ENCODE measurements at regions not wholly inside any gene's neighbourhood (a gene's known extent, or its start where the extent isn't known, plus 50 kb on each side); places are given as distances from the start of the nearest gene placed in this dataset.

- H3K9me3 ChIP-seq, result no peaks in the 10 kb centered on the region
- no peak overlapping the region for H3K27ac ChIP-seq
- TF ChIP-seq POLR2AphosphoS5 (IDR thresholded peaks at IDR 0.05) (no peak), POLR2A (IDR thresholded peaks at IDR 0.05) (no peak), CTCF (IDR thresholded peaks at IDR 0.05 in 8 of 11, conservative IDR thresholded peaks at IDR 0.05 in 3 of 11) (no peak)
- no peak overlapping the region for H3K4me3 ChIP-seq
- WGBS, 5 donors, result 81 to 95% (median 89%) methylated on average over 1 of the region's 1 CpG
- H3K36me3 ChIP-seq, result no peaks in the 10 kb centered on the region
- intact Hi-C loops (cut with DNase I; ENCODE audit: low total_unique reads), result no loop called here
- no peaks in the 10 kb centered on the region for H3K4me1 ChIP-seq
- DNase-seq, result no peak
- H3K27me3 ChIP-seq (replicated peaks in 1 of 7), result no peaks in the 10 kb centered on the region
Measured at GRCh38 chr12:126534942-126535341, 1469.7 kb downstream of the AACS start.

DNA sequence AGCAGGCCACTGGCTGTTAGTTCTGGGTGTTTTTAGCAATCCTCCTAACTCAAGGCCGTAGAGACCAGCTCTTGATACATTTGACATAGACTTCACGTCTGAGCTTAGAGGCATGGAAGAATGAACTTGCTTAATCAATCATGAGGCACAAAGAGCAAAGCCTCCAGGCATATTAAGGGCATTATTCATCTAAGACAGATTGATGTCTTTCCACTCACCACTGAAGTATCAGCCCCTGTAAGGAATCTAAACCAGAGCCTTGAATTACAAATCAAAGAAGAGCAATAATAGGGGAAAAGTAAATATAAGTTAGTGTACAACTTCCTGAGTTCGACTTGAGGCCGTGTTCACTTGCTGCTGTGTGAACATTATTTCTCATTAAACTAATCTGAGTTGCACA lies 1470.7 kb downstream of the AACS start:
- WGBS, 5 donors, result 53 to 68% (median 64%) methylated on average over 4 of the region's 4 CpGs
- TF ChIP-seq POLR2AphosphoS5 (IDR thresholded peaks at IDR 0.05), result no peak
- TF ChIP-seq POLR2A (IDR thresholded peaks at IDR 0.05), result no peak
- no peak for TF ChIP-seq CTCF (IDR thresholded peaks at IDR 0.05 in 8 of 11, conservative IDR thresholded peaks at IDR 0.05 in 3 of 11)
- intact Hi-C loops (cut with DNase I; ENCODE audit: low total_unique reads), result no loop called here
- Histone ChIP-seq H3K27me3 (replicated peaks in 1 of 7) (no peaks in the 10 kb centered on the region), H3K27ac (no peak overlapping the region), H3K9me3 (peaks cover 0 to 6% (median 0%) of the 10 kb centered on the region in 8 donors), H3K4me3 (no peak overlapping the region), H3K36me3 (no peaks in the 10 kb centered on the region), H3K4me1 (no peaks in the 10 kb centered on the region)
- DNase-seq, result no peak

DNA sequence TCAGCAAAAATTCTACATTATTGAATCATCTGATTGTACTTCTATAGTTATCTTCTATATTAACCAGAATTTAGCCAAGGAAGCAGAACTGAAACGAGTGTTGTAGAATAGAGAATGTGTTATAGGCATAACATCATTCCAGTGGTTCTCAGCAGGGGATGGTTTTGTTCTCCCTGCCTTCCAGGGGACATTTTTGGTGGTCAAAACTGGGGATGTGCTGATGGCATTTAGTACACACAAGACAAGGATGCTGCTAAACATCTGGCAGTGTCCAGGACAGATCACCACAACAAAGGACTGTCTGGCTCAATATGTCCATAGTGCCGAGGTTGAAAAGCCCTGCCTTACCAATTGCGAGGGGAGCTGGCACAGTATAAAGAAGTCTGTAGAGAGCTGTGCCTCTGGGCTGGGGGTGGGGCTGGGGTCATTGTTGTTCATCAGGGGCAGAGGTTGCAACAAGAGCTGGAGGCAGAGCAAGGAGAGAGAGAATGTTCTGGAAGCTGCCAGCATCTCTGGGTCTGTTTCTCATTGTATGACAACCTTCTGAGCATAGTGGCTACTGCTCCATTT lies 1472.8 kb downstream of the AACS start:
- 70 to 85% (median 77%) methylated on average over 3 of the region's 3 CpGs for WGBS, 5 donors
- Histone ChIP-seq H3K4me3 (no peak overlapping the region), H3K27me3 (replicated peaks in 1 of 7) (no peaks in the 10 kb centered on the region), H3K4me1 (no peaks in the 10 kb centered on the region), H3K9me3 (peaks cover 0 to 6% (median 0%) of the 10 kb centered on the region in 8 donors), H3K27ac (no peak overlapping the region), H3K36me3 (no peaks in the 10 kb centered on the region)
- DNase-seq, result no peak
- TF ChIP-seq POLR2A (IDR thresholded peaks at IDR 0.05) (no peak), CTCF (IDR thresholded peaks at IDR 0.05 in 8 of 11, conservative IDR thresholded peaks at IDR 0.05 in 3 of 11) (no peak), POLR2AphosphoS5 (IDR thresholded peaks at IDR 0.05) (no peak)
- intact Hi-C loops (cut with DNase I; ENCODE audit: low total_unique reads), result no loop called here

GRCh38 chr12:126538888-126539287 lies 1473.7 kb downstream of the AACS start:
- Histone ChIP-seq H3K27me3 (replicated peaks in 1 of 7) (no peaks in the 10 kb centered on the region), H3K4me3 (no peak overlapping the region), H3K4me1 (no peaks in the 10 kb centered on the region), H3K9me3 (peaks cover 0 to 6% (median 0%) of the 10 kb centered on the region in 8 donors), H3K36me3 (no peaks in the 10 kb centered on the region), H3K27ac (no peak overlapping the region)
- DNase-seq, result no peak
- TF ChIP-seq CTCF (IDR thresholded peaks at IDR 0.05 in 8 of 11, conservative IDR thresholded peaks at IDR 0.05 in 3 of 11), result no peak
- TF ChIP-seq POLR2A (IDR thresholded peaks at IDR 0.05), result no peak
- intact Hi-C loops (cut with DNase I; ENCODE audit: low total_unique reads), result no loop called here
- 49 to 80% (median 67%) methylated on average over 2 of the region's 2 CpGs for WGBS, 5 donors
